ENCODE measurements at regions not wholly inside any gene's neighbourhood (a gene's known extent, or its start where the extent isn't known, plus 50 kb on each side); places are given as distances from the start of the nearest gene placed in this dataset.

DNA sequence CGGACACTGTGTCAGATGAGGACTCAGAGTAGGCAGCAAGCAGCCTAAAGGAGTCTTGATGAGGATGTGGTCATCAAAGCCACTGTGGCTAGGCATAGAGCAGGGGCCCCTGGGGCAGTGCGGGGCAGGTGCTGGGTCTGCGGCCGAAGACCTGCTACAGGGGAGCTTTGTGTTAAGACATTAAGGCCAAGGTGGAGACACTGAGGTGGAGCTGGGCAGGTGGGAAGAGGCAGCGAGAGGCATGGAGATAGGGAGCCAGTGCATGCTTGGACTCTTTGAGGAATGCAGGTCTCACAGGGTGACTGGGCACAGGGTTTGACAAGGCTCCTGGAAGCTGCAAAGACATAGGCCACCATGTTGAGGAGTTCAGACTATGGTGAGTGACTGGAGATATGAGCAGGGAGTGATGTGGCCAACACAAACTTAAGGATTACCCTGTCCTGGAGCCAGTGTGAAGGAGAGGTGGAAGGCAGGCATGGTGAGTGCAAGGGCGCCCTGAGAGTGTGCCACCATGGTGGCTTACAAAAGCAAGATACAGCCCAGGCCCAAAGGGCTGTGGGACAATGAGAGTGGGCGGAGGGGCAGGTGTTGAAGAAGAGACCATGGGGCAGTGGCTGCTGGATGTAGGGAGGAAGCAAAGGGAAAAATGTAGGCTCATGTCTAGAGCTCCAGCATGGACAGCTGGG is 450.9 kb upstream of the HS6ST1 start:
- Histone ChIP-seq H3K4me2 (no peak overlapping the region), H3K9me2 (ENCODE audit: insufficient read depth) (no peaks in the 10 kb centered on the region), H4K20me1 (ENCODE audit: insufficient read depth) (no peaks in the 10 kb centered on the region), H3K27ac (no peak overlapping the region), H3K4me3 (no peak overlapping the region), H3K27me3 (ENCODE audit: insufficient read depth, low read depth) (peaks cover 21% of the 10 kb centered on the region), H3K4me1 (replicated peaks; ENCODE audit: insufficient read depth) (no peaks in the 10 kb centered on the region), H3K79me2 (ENCODE audit: low read depth) (no peaks in the 10 kb centered on the region), H3K36me3 (ENCODE audit: low read depth) (no peaks in the 10 kb centered on the region), H3K9me3 (ENCODE audit: insufficient read depth, low read depth) (no peaks in the 10 kb centered on the region), H3F3A (ENCODE audit: insufficient read depth, low read depth) (no peaks in the 10 kb centered on the region), H2AFZ (no peak overlapping the region)
- POLR2A ChIA-PET (ENCODE audit: unreplicated experiment) = no interaction called here
- DNase-seq = no peak
- CTCF ChIA-PET = no interaction called here
- intact Hi-C loops (cut with micrococcal nuclease; ENCODE audit: unreplicated experiment) = no loop called here
- TF ChIP-seq EZH2 (IDR thresholded peaks at IDR 0.05; ENCODE audit: low read depth) = no peak
- no peak for TF ChIP-seq CTCF (conservative IDR thresholded peaks at IDR 0.05)
- no TSS peak for BruUV-seq (replicated peaks)

GRCh38 chr2:128770143-128771085 is 451.7 kb upstream of the HS6ST1 start:
- Histone ChIP-seq H2AFZ (no peak overlapping the region), H3K27ac (no peak overlapping the region), H3K27me3 (ENCODE audit: insufficient read depth, low read depth) (peaks cover 23% of the 10 kb centered on the region), H3K9me3 (ENCODE audit: insufficient read depth, low read depth) (no peaks in the 10 kb centered on the region), H3F3A (ENCODE audit: insufficient read depth, low read depth) (no peaks in the 10 kb centered on the region), H3K9me2 (ENCODE audit: insufficient read depth) (no peaks in the 10 kb centered on the region), H4K20me1 (ENCODE audit: insufficient read depth) (no peaks in the 10 kb centered on the region), H3K4me3 (no peak overlapping the region), H3K4me1 (replicated peaks; ENCODE audit: insufficient read depth) (no peaks in the 10 kb centered on the region), H3K36me3 (ENCODE audit: low read depth) (no peaks in the 10 kb centered on the region), H3K79me2 (ENCODE audit: low read depth) (no peaks in the 10 kb centered on the region), H3K4me2 (no peak overlapping the region)
- POLR2A ChIA-PET (ENCODE audit: unreplicated experiment) = no interaction called here
- CTCF ChIA-PET = no interaction called here
- TF ChIP-seq EZH2 (IDR thresholded peaks at IDR 0.05; ENCODE audit: low read depth) (no peak), CTCF (conservative IDR thresholded peaks at IDR 0.05) (no peak)
- no peak for DNase-seq
- intact Hi-C loops (cut with micrococcal nuclease; ENCODE audit: unreplicated experiment) = no loop called here
- BruUV-seq (replicated peaks) = no TSS peak

- H4K20me1 ChIP-seq (ENCODE audit: insufficient read depth) = no peaks in the 10 kb centered on the region
- intact Hi-C loops (cut with micrococcal nuclease; ENCODE audit: unreplicated experiment) = no loop called here
- H3F3A ChIP-seq (ENCODE audit: insufficient read depth, low read depth) = no peaks in the 10 kb centered on the region
- H3K27ac ChIP-seq = no peak overlapping the region
- H3K36me3 ChIP-seq (ENCODE audit: low read depth) = no peaks in the 10 kb centered on the region
- no peaks in the 10 kb centered on the region for H3K9me2 ChIP-seq (ENCODE audit: insufficient read depth)
- H2AFZ ChIP-seq = no peak overlapping the region
- ChIA-PET POLR2A (ENCODE audit: unreplicated experiment) (no interaction called here), CTCF (no interaction called here)
- H3K27me3 ChIP-seq (ENCODE audit: insufficient read depth, low read depth) = peaks cover 32% of the 10 kb centered on the region
- no peaks in the 10 kb centered on the region for H3K79me2 ChIP-seq (ENCODE audit: low read depth)
- DNase-seq = no peak
- H3K4me2 ChIP-seq = no peak overlapping the region
- no peak overlapping the region for H3K4me3 ChIP-seq
- TF ChIP-seq CTCF (conservative IDR thresholded peaks at IDR 0.05) (no peak), EZH2 (IDR thresholded peaks at IDR 0.05; ENCODE audit: low read depth) (no peak)
- no peaks in the 10 kb centered on the region for H3K4me1 ChIP-seq (replicated peaks; ENCODE audit: insufficient read depth)
- BruUV-seq (replicated peaks) = no TSS peak
- no peaks in the 10 kb centered on the region for H3K9me3 ChIP-seq (ENCODE audit: insufficient read depth, low read depth)
Measured at GRCh38 chr2:128771401-128771800, 452.7 kb upstream of the HS6ST1 start.
